ENCODE measurements at regions not wholly inside any gene's neighbourhood (a gene's known extent, or its start where the extent isn't known, plus 50 kb on each side); places are given as distances from the start of the nearest gene placed in this dataset.
"Not testable (repeated sequence)": the region's sequence is repeated elsewhere in the genome, so short reads cannot be mapped to it uniquely, and the experiment has no call there.

DNA sequence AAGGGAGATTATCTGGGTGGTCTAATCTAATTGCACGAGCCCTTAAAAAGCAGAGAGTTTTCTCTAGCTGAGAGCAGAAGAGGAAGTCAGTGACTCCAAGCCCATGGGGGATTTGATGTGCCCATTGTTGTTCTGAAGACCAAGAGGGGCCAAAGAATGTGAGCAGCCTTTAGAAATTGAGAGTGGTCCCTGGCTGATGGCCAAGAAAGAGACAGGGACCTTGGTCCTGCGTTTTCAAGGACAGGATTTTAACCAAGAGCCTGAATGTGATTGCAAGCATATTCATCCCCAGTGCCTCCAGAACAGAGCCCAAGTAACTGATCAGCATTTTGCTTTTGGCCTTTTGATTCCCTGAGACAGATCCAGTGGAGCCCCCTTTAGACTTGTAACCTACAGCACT is 1353.9 kb downstream of the AACS start:
- no peak for DNase-seq

- no peak for DNase-seq
Observed at GRCh38 chr12:126424696-126425095, 1359.5 kb downstream of the AACS start.

- no peak for DNase-seq
Observed at GRCh38 chr12:126425264-126425663, 1360.0 kb downstream of the AACS start.

GRCh38 chr12:126428769-126429168 is 1363.5 kb downstream of the AACS start:
- DNase-seq: no peak

DNA sequence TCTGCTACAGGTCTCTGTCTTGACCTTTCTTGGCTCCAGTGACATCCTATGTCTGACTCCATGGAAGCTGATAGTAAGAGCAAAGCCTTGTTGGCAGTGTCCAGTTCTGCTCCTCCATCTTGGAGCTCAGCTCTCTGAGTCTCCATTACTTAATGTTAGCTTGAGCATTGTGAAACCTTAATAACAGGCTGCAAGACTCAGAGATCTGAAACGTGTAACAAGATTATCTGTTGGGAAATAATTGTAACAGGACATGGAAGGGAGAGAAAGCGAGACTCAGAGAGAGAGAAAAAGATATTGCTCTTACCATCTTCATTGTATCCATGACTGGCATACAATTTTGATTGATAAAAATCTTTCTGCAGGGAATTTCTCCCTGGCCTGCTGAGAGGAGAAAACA is 1365.7 kb downstream of the AACS start:
- DNase-seq: no peak

- DNase-seq: no peak
Observed at GRCh38 chr12:126431767-126432166, 1366.5 kb downstream of the AACS start.

GRCh38 chr12:126432780-126433179 is 1367.5 kb downstream of the AACS start:
- no peak for DNase-seq

GRCh38 chr12:126434412-126434985 is 1369.3 kb downstream of the AACS start:
- DNase-seq: no peak

- no peak for DNase-seq
Observed at GRCh38 chr12:126436041-126436440, 1370.8 kb downstream of the AACS start.

DNA sequence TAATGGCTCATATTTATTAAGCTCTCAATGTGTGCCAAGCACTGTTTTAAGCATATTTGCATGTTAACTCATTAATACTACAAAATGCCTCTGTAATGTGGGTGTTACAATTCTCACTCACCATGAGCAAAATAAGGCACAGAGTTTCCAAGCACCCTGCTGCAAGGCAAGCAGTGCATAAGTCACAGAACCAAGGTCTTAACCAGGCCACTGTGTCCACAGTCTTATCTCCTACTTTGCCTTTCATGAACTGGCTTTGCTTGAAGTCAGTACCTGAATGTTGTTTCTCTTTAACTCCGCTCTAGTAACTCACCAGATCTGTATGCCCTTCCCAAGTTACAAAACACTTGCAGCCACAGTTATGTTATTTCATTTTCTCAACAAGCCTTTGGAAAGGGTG is 1372.7 kb downstream of the AACS start:
- DNase-seq: no peak

DNA sequence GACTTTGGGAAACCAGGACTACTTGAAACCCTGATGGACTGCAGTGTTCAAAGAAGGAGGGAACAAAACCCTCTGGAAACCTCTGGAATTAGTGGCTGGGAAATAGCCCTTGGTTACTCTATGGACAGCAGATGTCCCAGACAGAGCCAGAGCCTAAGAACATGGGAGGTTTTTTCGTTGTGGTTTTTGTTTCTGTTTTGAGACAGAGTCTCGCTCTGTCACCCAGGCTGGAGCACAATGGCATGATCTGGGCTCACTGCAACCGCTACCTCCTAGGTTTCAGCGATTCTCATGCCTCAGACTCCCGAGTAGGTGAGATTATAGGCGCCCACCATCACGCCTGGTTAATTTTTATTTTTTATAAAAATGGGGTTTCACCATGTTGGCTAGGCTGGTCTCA is 1378.7 kb downstream of the AACS start:
- no peak for DNase-seq

DNA sequence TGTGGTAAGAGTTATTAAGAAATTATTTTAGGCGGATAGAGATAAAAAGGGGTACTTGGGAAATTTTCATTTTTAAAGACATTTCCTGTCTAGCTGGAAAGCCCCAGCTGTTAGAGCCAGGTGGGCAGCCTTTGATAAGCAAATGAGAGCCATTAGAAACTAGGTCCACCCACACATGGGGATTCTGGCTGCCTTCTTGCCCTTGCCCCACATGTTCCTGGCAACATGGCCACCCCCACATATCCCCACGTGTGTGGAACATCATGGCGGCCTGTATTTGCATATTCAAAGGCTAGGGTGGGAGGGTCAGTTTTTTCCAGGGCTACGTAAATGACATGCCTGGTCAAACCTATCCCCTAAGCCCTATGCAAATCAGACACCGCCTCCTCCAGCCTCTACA is 1382.1 kb downstream of the AACS start:
- no peak for DNase-seq

GRCh38 chr12:126451809-126452208 is 1386.6 kb downstream of the AACS start:
- DNase-seq: no peak

DNA sequence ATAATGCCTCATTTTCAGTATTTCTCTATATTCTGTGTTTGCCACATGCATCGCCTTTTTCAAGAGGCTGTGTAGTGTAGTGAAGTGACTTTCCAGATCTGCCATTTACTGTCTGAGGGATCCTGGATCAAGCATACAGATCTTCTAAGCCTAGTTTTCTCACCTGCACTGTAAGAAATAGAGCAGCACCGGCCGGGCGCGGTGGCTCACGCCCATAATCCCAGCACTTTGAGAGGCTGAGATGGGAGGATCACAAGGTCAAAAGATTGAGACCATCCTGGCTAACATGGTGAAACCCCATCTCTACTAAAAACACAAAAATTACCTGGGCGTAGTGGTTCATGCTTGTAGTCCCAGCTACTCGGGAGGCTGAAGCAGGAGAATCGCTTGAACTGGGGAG is 1387.5 kb downstream of the AACS start:
- not testable (repeated sequence) for DNase-seq

DNA sequence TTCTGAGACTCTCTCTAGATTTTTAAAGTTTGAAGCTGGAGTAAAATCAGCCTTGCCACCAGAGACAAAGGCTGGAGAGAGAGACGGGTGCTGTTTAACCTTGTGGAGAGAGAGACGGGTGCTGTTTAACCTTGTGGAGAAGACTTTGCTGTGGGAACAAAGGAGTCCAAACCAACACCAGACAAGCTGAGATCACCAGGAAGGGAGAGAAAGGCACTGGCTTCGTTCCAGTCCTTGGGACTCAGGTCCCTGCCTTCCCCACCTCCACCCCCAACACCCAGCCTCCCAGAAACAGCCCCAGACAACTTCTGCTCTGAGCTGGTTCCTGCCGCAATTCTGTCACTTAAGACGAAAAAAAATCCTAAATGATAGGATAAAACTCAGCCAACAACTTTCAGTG is 1389.3 kb downstream of the AACS start:
- no peak for DNase-seq

- DNase-seq: no peak
Observed at GRCh38 chr12:126457776-126458175, 1392.5 kb downstream of the AACS start.

DNA sequence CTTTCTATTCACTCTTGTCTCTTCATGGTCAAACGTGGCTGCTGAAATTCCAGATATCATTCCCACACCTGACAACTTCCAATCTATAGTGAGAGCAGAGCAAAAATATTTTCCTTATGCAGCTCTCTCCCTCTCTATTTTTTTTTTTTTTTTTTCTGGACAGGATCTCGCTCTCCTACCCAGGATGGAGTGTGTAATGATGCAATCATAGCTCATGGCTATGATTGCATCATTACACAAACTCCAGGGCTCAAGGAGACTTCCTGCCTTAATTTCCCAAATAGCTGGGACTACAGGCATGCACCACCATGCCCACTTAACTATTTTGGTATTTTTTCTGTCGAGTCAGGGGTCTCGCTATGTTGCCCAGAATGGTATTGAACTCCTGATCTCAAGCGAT is 1398.9 kb downstream of the AACS start:
- DNase-seq: no peak

DNA sequence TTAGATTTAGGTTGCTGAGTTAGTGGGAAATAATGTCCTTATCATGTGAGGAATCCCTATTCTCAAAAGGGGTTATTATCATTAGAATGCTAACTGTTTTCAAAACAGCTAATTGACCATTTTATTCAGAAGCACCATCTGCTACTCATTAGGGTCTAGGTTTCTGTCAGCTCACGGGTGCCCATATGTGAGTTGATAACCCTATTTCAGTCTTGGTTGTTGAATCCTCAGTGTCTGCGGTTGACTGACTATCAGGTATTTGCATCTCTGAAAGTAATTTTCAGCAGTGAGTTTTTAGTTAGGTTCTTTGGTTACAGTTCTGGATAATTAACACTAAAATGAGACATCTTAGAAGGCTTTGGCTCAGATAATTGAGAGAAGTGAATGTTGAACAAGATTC is 1404.0 kb downstream of the AACS start:
- DNase-seq: no peak

- DNase-seq: no peak
Observed at GRCh38 chr12:126474703-126475102, 1409.5 kb downstream of the AACS start.

- DNase-seq: no peak
Observed at GRCh38 chr12:126480451-126480850, 1415.2 kb downstream of the AACS start.

- DNase-seq: no peak
Observed at GRCh38 chr12:126481688-126482087, 1416.5 kb downstream of the AACS start.

GRCh38 chr12:126482238-126482889 is 1417.1 kb downstream of the AACS start:
- no peak for DNase-seq

GRCh38 chr12:126483145-126484068 is 1418.2 kb downstream of the AACS start:
- no peak for DNase-seq

DNA sequence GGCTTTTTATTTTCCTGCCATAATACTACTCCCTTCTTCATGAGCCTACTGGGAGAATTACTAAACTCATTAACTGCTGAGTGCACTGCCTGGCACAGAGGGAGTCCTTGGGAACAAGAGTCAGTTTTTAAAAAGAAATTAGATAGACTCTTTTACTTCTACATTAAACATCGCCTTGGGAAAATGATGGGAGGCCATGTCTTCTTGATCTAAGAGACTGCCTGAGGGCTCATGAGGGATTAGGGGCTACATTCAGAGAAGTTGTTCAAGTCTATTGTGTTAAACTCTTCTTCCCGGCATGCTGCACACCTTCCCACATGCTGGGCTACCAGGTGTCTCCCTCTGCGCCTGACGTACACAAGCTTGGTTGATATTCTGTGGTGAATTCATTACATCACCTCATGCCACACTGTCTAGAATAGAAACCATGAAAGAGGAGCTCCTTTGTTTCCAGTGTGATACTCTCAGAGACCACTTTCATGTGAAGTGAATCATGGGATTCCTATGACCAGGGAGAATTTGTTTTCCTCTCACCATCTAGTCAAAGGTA is 1422.3 kb downstream of the AACS start:
- DNase-seq: no peak

Data from NCI-H1694 (cell line).